Sigmoid colon (tissue), 4 donors: ENCODE measurements at regions not wholly inside any gene's neighbourhood (a gene's known extent, or its start where the extent isn't known, plus 50 kb on each side); places are given as distances from the start of the nearest gene placed in this dataset.

Source experiments
- CTCF ChIP-seq, 4 experiments: fragments of 450-650 bp in 3 of 4; fragments of 200-600 bp in 1 of 4; IDR thresholded peaks; one replicate each; pipeline ENCODE4 v1.5.1; 2016 to 2019; ENCODE audit warnings: antibody characterized with exemption in 4 of 4, mild to moderate bottlenecking in 3 of 4, moderate library complexity in 2 of 4
- EP300 ChIP-seq, 4 donors: sonication (generic); formaldehyde crosslinking; IDR thresholded peaks; one replicate each; pipeline ENCODE4 v1.6.1; 2017; ENCODE audit warnings: antibody characterized with exemption in 4 of 4
- POLR2A ChIP-seq, 2 donors: fragments of 450-650 bp; IDR thresholded peaks; one replicate each; pipeline ENCODE4 v1.6.1; 2016; ENCODE audit warnings: antibody characterized with exemption in 2 of 2, mild to moderate bottlenecking in 2 of 2, moderate library complexity in 2 of 2
- POLR2AphosphoS5 ChIP-seq, 4 donors: sonication (generic); formaldehyde crosslinking; IDR thresholded peaks; one replicate each; pipeline ENCODE4 v1.6.1; 2017; ENCODE audit warnings: antibody characterized with exemption in 4 of 4

GRCh38 chr9:20253635-20254034 is 368.7 kb downstream of the MLLT3 start:
- TF ChIP-seq CTCF (IDR thresholded peaks at IDR 0.05) (no peak), POLR2AphosphoS5 (IDR thresholded peaks at IDR 0.05) (no peak), POLR2A (IDR thresholded peaks at IDR 0.05) (no peak), EP300 (IDR thresholded peaks at IDR 0.05) (no peak)
